HepG2 (cell line): ENCODE measurements at regions not wholly inside any gene's neighbourhood (a gene's known extent, or its start where the extent isn't known, plus 50 kb on each side); places are given as distances from the start of the nearest gene placed in this dataset.

Source experiments
- ATAC-seq: fragments of 200-7000 bp; cut with Tn5 transposase; 3 replicates; pipeline ENCODE4 v1.9.1; 2020; ENCODE audit warnings: mild to moderate bottlenecking, moderate library complexity
- BruUV-seq: library from RNA; stranded (reverse); fragments of 400-500 nt; replicated peaks from 2 replicates; lab custom pipeline; 2021; lab: Mats Ljungman, UMichigan
- CTCF ChIA-PET: fragments of 300-600 bp; formaldehyde crosslinking; extraction: SDS; loops from one replicate; lab custom pipeline; 2021; ENCODE audit warnings: low total read pairs, inconsistent platforms, low intra/inter-chr PET ratio; lab: Yijun Ruan, JAX
- POLR2A ChIA-PET: fragments of 350-600 bp; sonication (Branson Sonifier 250); formaldehyde crosslinking; loops from one replicate; lab custom pipeline; 2020; ENCODE audit warnings: antibody characterized with exemption, inconsistent platforms; lab: Yijun Ruan, JAX
- DNase-seq: peaks from one replicate; pipeline ENCODE4 v3.0.0-alpha.2; 2015; ENCODE audit warnings: low spot score
- FAIRE-seq: peaks from 3 replicates; lab custom pipeline; 2011; peaks lifted over from hg19 to GRCh38; lab: Jason Lieb, UNC
- H2AFZ ChIP-seq: one replicate; pipeline ENCODE4 v1.6.1; 2011; ENCODE audit warnings: low read length, inconsistent platforms
- H3K27ac ChIP-seq: fragments of 300-600 bp; 3 replicates; pipeline ENCODE4 v1.8.0; 2011; ENCODE audit warnings: mixed run types, mild to moderate bottlenecking, mixed read lengths, low read length, inconsistent platforms; ENCODE audit not compliant: insufficient read depth; ENCODE audit errors: extremely low read length
- H3K27me3 ChIP-seq, 2 experiments: fragments of 200-600 bp in 1 of 2; 2 replicates in 1 of 2; 3 replicates in 1 of 2; pipeline versions ENCODE4 v1.6.0 to v1.8.0; 2011; ENCODE audit warnings: low read length in 2 of 2, mild to moderate bottlenecking in 2 of 2, moderate library complexity in 2 of 2, inconsistent platforms in 1 of 2; ENCODE audit not compliant: insufficient read depth in 2 of 2, control insufficient read depth in 1 of 2
- H3K36me3 ChIP-seq, 2 experiments: fragments of 200-600 bp in 1 of 2; replicated peaks in 1 of 2; 2 replicates in 1 of 2; 3 replicates in 1 of 2; pipeline versions ENCODE4 v1.5.1 to v1.8.0; 2011; ENCODE audit warnings: low read length in 2 of 2, inconsistent platforms in 1 of 2; ENCODE audit not compliant: insufficient read depth in 2 of 2, control insufficient read depth in 1 of 2
- H3K4me1 ChIP-seq: 2 replicates; pipeline ENCODE4 v1.5.1; 2012; ENCODE audit warnings: low read length, inconsistent platforms; ENCODE audit not compliant: insufficient read depth
- H3K4me2 ChIP-seq: 2 replicates; pipeline ENCODE4 v1.6.0; 2011; ENCODE audit warnings: low read depth, low read length, inconsistent platforms
- H3K4me3 ChIP-seq, 3 experiments: fragments of 200-600 bp in 1 of 3; sonication (generic), shearing (Covaris generic) in 1 of 3; replicated peaks in 1 of 3; 2 replicates each; pipeline ENCODE4 v1.5.1; 2011 to 2016; ENCODE audit warnings: low read length in 3 of 3, inconsistent platforms in 2 of 3, low read depth in 2 of 3, mild to moderate bottlenecking in 2 of 3, control low read depth in 1 of 3, mixed read lengths in 1 of 3; ENCODE audit not compliant: insufficient read depth in 1 of 3
- H3K79me2 ChIP-seq: one replicate; pipeline ENCODE4 v1.6.1; 2011; ENCODE audit warnings: low read length, inconsistent platforms; ENCODE audit not compliant: insufficient read depth
- H3K9ac ChIP-seq: 2 replicates; pipeline ENCODE4 v1.6.0; 2011; ENCODE audit warnings: mild to moderate bottlenecking, low read depth, low read length, inconsistent platforms; ENCODE audit not compliant: insufficient read depth
- H3K9me3 ChIP-seq: 2 replicates; pipeline ENCODE4 v1.5.1; 2012; ENCODE audit warnings: mild to moderate bottlenecking, low read length
- H4K20me1 ChIP-seq: 2 replicates; pipeline ENCODE4 v1.6.0; 2011; ENCODE audit warnings: inconsistent platforms, mild to moderate bottlenecking, low read length, moderate library complexity; ENCODE audit not compliant: insufficient read depth
- ATF7-NPFF ChIP-seq: sonication (generic); formaldehyde crosslinking; IDR thresholded peaks from 2 replicates; pipeline ENCODE4 v1.8.1; 2023; ENCODE audit warnings: mild to moderate bottlenecking, low read depth, missing genetic modification reagents, moderate library complexity
- KLF6 ChIP-seq: IDR thresholded peaks from 2 replicates; pipeline ENCODE4 v1.8.0; 2016; ENCODE audit warnings: missing biosample characterization, missing genetic modification reagents
- MIXL1 ChIP-seq: IDR thresholded peaks from 2 replicates; pipeline ENCODE4 v1.6.1; 2016
- PTBP1 ChIP-seq: fragments of 200-400 bp; formaldehyde crosslinking; IDR thresholded peaks from 2 replicates; pipeline ENCODE4 v1.6.1; 2018; ENCODE audit warnings: low read length, low read depth; ENCODE audit not compliant: poor library complexity, severe bottlenecking
- SIX1 ChIP-seq: sonication (generic); formaldehyde crosslinking; IDR thresholded peaks from 2 replicates; pipeline ENCODE4 v1.4.0; 2020; ENCODE audit warnings: missing genetic modification reagents, borderline replicate concordance
- ZC3H4 ChIP-seq: sonication (generic); formaldehyde crosslinking; IDR thresholded peaks from 2 replicates; pipeline ENCODE4 v1.4.0; 2020; ENCODE audit warnings: missing genetic modification reagents, borderline replicate concordance
- ZNF496 ChIP-seq: sonication (generic); formaldehyde crosslinking; IDR thresholded peaks from 2 replicates; pipeline ENCODE4 v1.8.1; 2023; ENCODE audit warnings: mild to moderate bottlenecking, moderate library complexity, missing genetic modification reagents; ENCODE audit not compliant: insufficient replicate concordance
- ZNF546 ChIP-seq: sonication (generic); formaldehyde crosslinking; conservative IDR thresholded peaks from 2 replicates; pipeline ENCODE4 v1.8.1; 2023; ENCODE audit warnings: mild to moderate bottlenecking, missing genetic modification reagents
- WGBS: methylation state at CpG from one replicate; pipeline ENCODE4 v1.1.6; 2017; ENCODE audit warnings: low lambda C conversion rate; 5-methylcytosine and 5-hydroxymethylcytosine counted together
- in situ Hi-C: cut with HindIII; loops from 2 replicates; pipeline ENCODE4 v1.10.0; 2017; ENCODE audit warnings: low pct_unique_long_range_greater_than_20kb; ENCODE audit not compliant: extremely low pct_ligation_motif_present
- intact Hi-C: fragments of 100-400 bp; cut with micrococcal nuclease; formaldehyde crosslinking; loops from one replicate; pipeline ENCODE4 v1.10.0; 2022; ENCODE audit not compliant: unreplicated experiment
- TF ChIP-seq, protein P1 (sequence below): sonication (generic); formaldehyde crosslinking; conservative IDR thresholded peaks from 2 replicates; pipeline ENCODE4 v1.8.0; 2022; ENCODE audit warnings: missing genetic modification reagents

- Histone ChIP-seq H3K36me3 (no peaks in the 10 kb centered on the region), H3K4me1 (no peaks in the 10 kb centered on the region), H4K20me1 (no peaks in the 10 kb centered on the region), H3K4me3 (no peak overlapping the region), H3K27ac (no peak overlapping the region), H3K27me3 (no peaks in the 10 kb centered on the region), H2AFZ (no peak overlapping the region), H3K79me2 (no peaks in the 10 kb centered on the region), H3K9ac (no peak overlapping the region), H3K4me2 (no peak overlapping the region), H3K9me3 (no peaks in the 10 kb centered on the region)
- peak; percentile 82 for ATAC-seq
- no TSS peak for BruUV-seq
- intact Hi-C loops (no loop called here), in situ Hi-C loops (no loop called here)
- no peak for DNase-seq
- WGBS: 11% methylated on average over 1 of the region's 2 CpGs
- no peak for FAIRE-seq
- ChIA-PET CTCF (no interaction called here), POLR2A (no interaction called here)
- TF ChIP-seq MIXL1 (no peak), ZC3H4 (CRISPR knock-in tag) (no peak), PTBP1 (no peak), ZNF546 (CRISPR knock-in tag) (no peak), KLF6 (CRISPR knock-in tag) (no peak), SIX1 (no peak), ATF7-NPFF (CRISPR knock-in tag) (no peak), ZNF496 (CRISPR knock-in tag) (no peak)
- TF ChIP-seq, protein P1, sequence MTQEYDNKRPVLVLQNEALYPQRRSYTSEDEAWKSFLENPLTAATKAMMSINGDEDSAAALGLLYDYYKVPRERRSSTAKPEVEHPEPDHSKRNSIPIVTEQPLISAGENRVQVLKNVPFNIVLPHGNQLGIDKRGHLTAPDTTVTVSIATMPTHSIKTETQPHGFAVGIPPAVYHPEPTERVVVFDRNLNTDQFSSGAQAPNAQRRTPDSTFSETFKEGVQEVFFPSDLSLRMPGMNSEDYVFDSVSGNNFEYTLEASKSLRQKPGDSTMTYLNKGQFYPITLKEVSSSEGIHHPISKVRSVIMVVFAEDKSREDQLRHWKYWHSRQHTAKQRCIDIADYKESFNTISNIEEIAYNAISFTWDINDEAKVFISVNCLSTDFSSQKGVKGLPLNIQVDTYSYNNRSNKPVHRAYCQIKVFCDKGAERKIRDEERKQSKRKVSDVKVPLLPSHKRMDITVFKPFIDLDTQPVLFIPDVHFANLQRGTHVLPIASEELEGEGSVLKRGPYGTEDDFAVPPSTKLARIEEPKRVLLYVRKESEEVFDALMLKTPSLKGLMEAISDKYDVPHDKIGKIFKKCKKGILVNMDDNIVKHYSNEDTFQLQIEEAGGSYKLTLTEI: no peak
Observed at GRCh38 chr4:138062929-138063328, 179.2 kb downstream of the SLC7A11 start.
